ENCODE measurements at regions not wholly inside any gene's neighbourhood (a gene's known extent, or its start where the extent isn't known, plus 50 kb on each side); places are given as distances from the start of the nearest gene placed in this dataset.
"Not testable (repeated sequence)": the region's sequence is repeated elsewhere in the genome, so short reads cannot be mapped to it uniquely, and the experiment has no call there.

- no peak for DNase-seq
- Histone ChIP-seq H3K4me1 (no peaks in the 10 kb centered on the region), H3K9me3 (no peaks in the 10 kb centered on the region), H3K27ac (no peak overlapping the region), H3K27me3 (no peaks in the 10 kb centered on the region), H3K36me3 (no peaks in the 10 kb centered on the region), H3K4me3 (replicated peaks in 1 of 3) (no peak overlapping the region)
- TF ChIP-seq CTCF (IDR thresholded peaks at IDR 0.05) (no peak), POLR2A (IDR thresholded peaks at IDR 0.05) (no peak)
- intact Hi-C loops (cut with DNase I) = no loop called here
- 87 to 88% methylated on average over 2 of the region's 2 CpGs for WGBS, 2 donors
Observed at GRCh38 chr4:164261831-164262230, 492.1 kb upstream of the SMIM31 start.

DNA sequence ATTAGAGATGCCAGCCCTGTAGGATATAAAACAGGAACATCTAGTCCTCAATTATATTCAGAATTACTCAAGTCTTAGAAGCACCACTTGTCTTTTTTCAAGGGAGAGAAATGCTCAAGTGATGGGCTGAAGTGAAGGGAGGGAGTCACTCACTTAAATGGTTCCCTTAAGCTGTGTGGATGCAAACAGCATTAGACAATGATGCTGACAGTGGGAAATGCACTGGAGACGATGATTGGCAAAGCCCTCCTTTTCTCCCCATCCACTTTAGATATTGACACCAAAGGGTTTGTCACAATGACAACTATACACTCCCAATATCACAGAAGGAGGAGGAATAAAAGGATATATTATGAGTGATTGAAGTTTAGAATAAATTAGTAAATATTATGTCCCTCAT, 491.4 kb upstream of the SMIM31 start:
- H3K9me3 ChIP-seq; H3K4me1 ChIP-seq; DNase-seq; H3K36me3 ChIP-seq; H3K27ac ChIP-seq; intact Hi-C loops (cut with DNase I); H3K4me3 ChIP-seq (replicated peaks in 1 of 3); H3K27me3 ChIP-seq: not testable (repeated sequence)
- WGBS, 2 donors = 71 to 92% methylated on average over 1 of the region's 1 CpG

DNA sequence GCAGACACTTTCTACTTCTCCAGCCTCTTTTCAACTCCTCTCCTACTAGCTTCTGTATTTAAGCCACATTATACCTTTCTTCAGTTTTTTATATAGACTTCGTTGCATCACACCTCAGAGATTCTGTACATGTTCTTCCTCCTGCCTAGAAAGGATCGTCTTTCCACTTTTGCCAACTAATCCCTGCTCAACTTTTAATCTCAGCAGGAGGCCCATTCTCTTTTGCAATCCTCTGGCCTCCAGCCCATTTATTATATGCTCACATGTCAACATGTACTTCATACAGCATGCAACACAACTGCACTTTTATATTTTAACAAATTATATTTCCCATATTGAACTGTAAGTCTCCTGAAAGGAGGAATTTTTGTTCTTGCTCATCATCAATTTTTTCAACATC, 476.5 kb upstream of the SMIM31 start:
- WGBS, 2 donors = 68 to 72% methylated on average over 2 of the region's 2 CpGs
- intact Hi-C loops (cut with DNase I); H3K36me3 ChIP-seq; H3K27me3 ChIP-seq; H3K4me3 ChIP-seq (replicated peaks in 1 of 3); H3K4me1 ChIP-seq; H3K9me3 ChIP-seq; H3K27ac ChIP-seq; DNase-seq: not testable (repeated sequence)

DNA sequence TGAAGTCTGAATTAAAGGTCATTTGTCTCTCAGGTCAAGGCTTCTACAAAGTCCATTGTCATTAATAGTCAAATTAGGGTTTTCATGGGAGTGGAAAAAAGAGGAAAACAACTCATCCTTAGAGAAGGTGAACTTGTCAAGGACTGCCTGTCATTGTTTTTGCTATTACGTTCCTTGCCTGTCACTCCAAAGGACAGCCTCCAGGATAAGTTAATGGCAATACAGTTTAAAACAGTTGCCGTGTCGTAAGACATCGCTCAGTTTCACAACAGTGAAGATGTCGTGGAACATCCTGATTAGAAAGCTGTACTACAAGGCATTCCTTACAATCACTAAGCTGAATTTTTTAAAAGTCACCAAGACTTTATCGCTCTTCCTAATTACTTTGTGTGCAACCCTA, 466.8 kb upstream of the SMIM31 start:
- no peak for DNase-seq
- no peak overlapping the region for H3K27ac ChIP-seq
- no peaks in the 10 kb centered on the region for H3K9me3 ChIP-seq
- 88 to 89% methylated on average over 6 of the region's 6 CpGs for WGBS, 2 donors
- intact Hi-C loops (cut with DNase I) = no loop called here
- no peaks in the 10 kb centered on the region for H3K27me3 ChIP-seq
- no peaks in the 10 kb centered on the region for H3K4me1 ChIP-seq
- no peak overlapping the region for H3K4me3 ChIP-seq (replicated peaks in 1 of 3)
- H3K36me3 ChIP-seq = no peaks in the 10 kb centered on the region
- no peak for TF ChIP-seq CTCF (IDR thresholded peaks at IDR 0.05)
- no peak for TF ChIP-seq POLR2A (IDR thresholded peaks at IDR 0.05)

GRCh38 chr4:164288578-164288977, 465.4 kb upstream of the SMIM31 start:
- intact Hi-C loops (cut with DNase I) = no loop called here
- H3K36me3 ChIP-seq = no peaks in the 10 kb centered on the region
- DNase-seq = no peak
- H3K4me3 ChIP-seq (replicated peaks in 1 of 3) = no peak overlapping the region
- H3K27ac ChIP-seq = no peak overlapping the region
- TF ChIP-seq CTCF (IDR thresholded peaks at IDR 0.05) = no peak
- no peak for TF ChIP-seq POLR2A (IDR thresholded peaks at IDR 0.05)
- no peaks in the 10 kb centered on the region for H3K9me3 ChIP-seq
- H3K4me1 ChIP-seq = no peaks in the 10 kb centered on the region
- H3K27me3 ChIP-seq = no peaks in the 10 kb centered on the region
- 76 to 84% methylated on average over 5 of the region's 5 CpGs for WGBS, 2 donors

- WGBS, 2 donors = 76 to 92% methylated on average over 4 of the region's 4 CpGs
- H3K36me3 ChIP-seq = no peaks in the 10 kb centered on the region
- H3K9me3 ChIP-seq = no peaks in the 10 kb centered on the region
- no peak for TF ChIP-seq POLR2A (IDR thresholded peaks at IDR 0.05)
- no peak for TF ChIP-seq CTCF (IDR thresholded peaks at IDR 0.05)
- no peak overlapping the region for H3K27ac ChIP-seq
- DNase-seq = no peak
- H3K4me1 ChIP-seq = no peaks in the 10 kb centered on the region
- H3K27me3 ChIP-seq = no peaks in the 10 kb centered on the region
- no peak overlapping the region for H3K4me3 ChIP-seq (replicated peaks in 1 of 3)
- intact Hi-C loops (cut with DNase I) = no loop called here
Observed at GRCh38 chr4:164293203-164293602, 460.7 kb upstream of the SMIM31 start.
